GM12875 (cell line): ENCODE measurements at regions not wholly inside any gene's neighbourhood (a gene's known extent, or its start where the extent isn't known, plus 50 kb on each side); places are given as distances from the start of the nearest gene placed in this dataset.

Experiments used
- H3K4me3 ChIP-seq: one replicate; pipeline ENCODE4 v1.5.1; 2011; ENCODE audit warnings: low read depth, low read length, control low read depth
- TF ChIP-seq, protein P1 (sequence below): IDR thresholded peaks from 2 replicates; pipeline ENCODE4 v1.5.1; 2011; ENCODE audit warnings: low read depth, mild to moderate bottlenecking, control low read depth, inconsistent platforms, low read length, moderate library complexity, borderline replicate concordance; ENCODE audit not compliant: insufficient read depth

GRCh38 chr12:13275241-13276085 lies 78.9 kb downstream of the EMP1 start:
- no peak overlapping the region for H3K4me3 ChIP-seq

DNA sequence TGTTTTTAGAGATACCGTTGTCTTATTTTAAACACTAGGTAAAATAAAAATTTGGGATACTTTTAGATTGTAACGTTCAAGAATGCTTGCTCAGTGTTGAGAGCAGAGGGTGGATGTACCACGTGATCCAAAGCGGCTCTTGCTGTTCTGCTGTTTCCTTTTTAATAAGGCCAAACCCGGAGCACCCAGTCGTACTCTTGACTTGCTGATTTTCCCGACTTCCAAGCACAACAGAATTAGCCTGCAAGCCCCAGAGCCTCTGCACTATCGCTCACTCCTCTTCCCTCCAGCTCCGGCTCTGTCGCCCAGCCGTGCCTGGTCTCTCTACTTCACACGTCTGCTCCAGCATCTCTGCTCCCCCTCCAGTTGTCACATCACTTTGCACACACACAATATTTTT lies 77.3 kb downstream of the EMP1 start:
- TF ChIP-seq, protein P1, sequence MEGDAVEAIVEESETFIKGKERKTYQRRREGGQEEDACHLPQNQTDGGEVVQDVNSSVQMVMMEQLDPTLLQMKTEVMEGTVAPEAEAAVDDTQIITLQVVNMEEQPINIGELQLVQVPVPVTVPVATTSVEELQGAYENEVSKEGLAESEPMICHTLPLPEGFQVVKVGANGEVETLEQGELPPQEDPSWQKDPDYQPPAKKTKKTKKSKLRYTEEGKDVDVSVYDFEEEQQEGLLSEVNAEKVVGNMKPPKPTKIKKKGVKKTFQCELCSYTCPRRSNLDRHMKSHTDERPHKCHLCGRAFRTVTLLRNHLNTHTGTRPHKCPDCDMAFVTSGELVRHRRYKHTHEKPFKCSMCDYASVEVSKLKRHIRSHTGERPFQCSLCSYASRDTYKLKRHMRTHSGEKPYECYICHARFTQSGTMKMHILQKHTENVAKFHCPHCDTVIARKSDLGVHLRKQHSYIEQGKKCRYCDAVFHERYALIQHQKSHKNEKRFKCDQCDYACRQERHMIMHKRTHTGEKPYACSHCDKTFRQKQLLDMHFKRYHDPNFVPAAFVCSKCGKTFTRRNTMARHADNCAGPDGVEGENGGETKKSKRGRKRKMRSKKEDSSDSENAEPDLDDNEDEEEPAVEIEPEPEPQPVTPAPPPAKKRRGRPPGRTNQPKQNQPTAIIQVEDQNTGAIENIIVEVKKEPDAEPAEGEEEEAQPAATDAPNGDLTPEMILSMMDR: no peak
- no peak overlapping the region for H3K4me3 ChIP-seq

More at GRCh38 chr12:13275241-13276085, 78.9 kb downstream of the EMP1 start:
- TF ChIP-seq, protein P1: no peak

DNA sequence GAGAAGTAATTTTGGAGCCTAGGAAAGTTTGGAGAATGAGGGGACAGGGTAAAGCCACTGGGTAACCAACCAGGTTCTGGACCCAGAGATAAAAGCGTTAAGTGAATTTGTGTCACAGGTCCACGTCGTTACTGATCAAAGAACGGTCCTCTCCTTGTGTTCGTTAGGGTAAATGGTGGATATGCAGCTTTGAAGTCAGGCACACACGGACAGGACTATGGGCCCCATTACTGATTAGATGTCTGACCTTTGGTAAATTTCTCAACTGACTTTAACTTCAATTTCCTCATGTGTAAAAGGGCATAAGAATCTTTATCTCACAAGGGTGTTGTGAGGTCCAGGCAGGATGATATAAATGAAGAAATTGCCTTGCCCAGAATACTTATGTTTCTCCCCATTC lies 76.6 kb downstream of the EMP1 start:
- TF ChIP-seq, protein P1: no peak
- H3K4me3 ChIP-seq: no peak overlapping the region

- no peak overlapping the region for H3K4me3 ChIP-seq
- TF ChIP-seq, protein P1: no peak
Measured at GRCh38 chr12:13270817-13271216, 74.3 kb downstream of the EMP1 start.
